Fibroblast of peridontal ligament (primary cell): ENCODE measurements at regions not wholly inside any gene's neighbourhood (a gene's known extent, or its start where the extent isn't known, plus 50 kb on each side); places are given as distances from the start of the nearest gene placed in this dataset.

Source experiments
- DNase-seq: peaks from one replicate; pipeline ENCODE4 v3.0.0-alpha.2; 2010; ENCODE audit errors: extremely low read depth

- DNase-seq = no peak
Measured at GRCh38 chr11:92790926-92791616, 178.4 kb upstream of the MTNR1B start.

DNA sequence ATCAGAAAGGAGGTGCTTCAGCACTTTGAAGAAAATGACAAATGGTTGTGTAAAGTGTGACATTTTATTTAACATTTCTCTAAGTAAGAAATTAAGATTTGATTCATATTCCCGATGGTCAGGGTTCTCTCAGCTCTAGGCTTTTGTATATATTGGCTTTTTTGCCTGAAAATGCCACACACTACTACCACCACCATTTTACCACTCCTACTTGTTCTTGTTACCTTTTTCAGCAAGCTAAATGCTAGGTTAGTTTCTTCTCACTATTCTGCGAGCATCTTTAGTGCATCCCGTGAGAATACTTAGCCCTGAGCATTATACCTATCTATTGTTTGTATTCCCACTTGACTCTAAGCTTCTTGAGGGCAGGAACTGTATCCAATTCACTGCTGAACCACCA lies 177.6 kb upstream of the MTNR1B start:
- DNase-seq = no peak

- no peak for DNase-seq
Measured at GRCh38 chr11:92793189-92793588, 176.3 kb upstream of the MTNR1B start.

DNA sequence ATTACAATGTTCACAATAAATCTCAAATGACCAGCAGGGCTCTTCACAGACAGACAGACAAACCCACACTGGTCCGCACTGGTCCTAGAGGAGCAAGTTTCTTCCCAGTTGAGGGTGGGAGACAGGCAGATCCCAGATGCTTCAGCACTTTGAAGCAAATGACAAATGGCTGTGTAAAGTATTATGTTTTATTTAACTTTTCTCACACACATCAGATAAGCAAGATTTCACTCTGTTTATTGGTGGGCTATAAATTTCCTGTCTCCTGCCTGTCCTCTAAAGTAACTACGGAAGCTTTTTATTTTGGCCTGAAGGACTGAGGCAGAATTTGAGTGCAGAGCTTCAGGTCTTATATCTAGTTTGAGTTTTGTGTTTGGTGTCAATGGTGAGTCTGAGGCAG lies 174.7 kb upstream of the MTNR1B start:
- no peak for DNase-seq

GRCh38 chr11:92796744-92797143 lies 172.7 kb upstream of the MTNR1B start:
- DNase-seq = no peak

GRCh38 chr11:92797874-92798273 lies 171.6 kb upstream of the MTNR1B start:
- DNase-seq = no peak

- no peak for DNase-seq
Measured at GRCh38 chr11:92801685-92802084, 167.8 kb upstream of the MTNR1B start.

DNA sequence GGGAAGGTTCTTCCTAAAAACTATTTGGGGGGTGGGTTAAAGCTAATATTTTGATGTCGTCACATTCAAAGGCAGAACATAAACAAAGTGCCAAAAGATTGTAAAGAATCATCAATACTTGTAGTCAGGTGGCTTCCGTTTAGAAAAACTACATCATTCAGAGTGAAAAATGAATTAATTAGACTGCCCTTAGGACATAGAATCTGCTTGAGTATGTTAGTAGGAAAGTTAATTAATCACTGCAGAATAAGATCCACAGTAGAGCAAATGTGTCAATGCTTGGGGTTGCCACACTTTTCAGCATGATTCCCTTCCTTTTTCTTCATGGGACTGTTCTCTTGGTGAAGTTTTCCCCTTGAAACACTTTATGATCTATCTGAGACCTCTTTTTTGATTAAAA lies 166.8 kb upstream of the MTNR1B start:
- DNase-seq = no peak

DNA sequence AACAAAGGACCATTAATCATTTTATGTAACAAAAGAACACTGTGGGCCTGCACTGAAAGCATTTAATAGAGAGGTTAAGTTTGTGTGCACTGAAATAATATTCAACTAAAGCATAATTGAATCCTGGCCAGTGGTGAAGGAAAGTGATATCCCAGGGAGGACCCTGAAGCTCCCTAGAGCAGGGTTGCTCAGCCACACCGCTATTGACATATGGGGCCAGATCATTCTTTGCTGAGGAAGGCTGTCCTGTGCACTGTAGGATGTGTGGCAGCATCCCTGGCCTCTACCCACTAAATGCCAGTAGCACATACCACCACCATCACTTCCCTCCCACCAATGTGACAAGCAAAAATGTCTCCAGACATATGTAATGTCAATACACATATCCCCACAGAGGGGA lies 166.1 kb upstream of the MTNR1B start:
- DNase-seq = no peak

GRCh38 chr11:92804388-92804966 lies 165.0 kb upstream of the MTNR1B start:
- no peak for DNase-seq

DNA sequence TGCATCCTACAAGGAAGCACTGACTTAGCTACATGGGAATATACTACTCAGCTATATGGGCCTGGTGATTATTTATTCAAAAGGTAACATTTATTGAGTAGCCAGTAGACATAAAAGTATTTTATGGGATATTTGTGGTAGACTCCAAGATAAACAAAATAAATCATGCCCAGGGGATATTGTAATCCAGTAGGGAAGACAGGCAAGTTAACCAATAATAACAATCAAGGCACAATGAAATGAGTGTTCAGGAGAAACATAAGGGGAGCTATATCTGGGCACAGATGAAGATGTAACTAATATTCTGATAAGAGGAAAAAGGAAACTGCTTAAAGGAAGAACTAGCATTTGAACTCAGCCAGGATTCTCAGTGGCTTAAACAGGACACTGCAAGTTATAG lies 161.4 kb upstream of the MTNR1B start:
- DNase-seq = no peak

GRCh38 chr11:92810423-92811064 lies 158.9 kb upstream of the MTNR1B start:
- DNase-seq = no peak

DNA sequence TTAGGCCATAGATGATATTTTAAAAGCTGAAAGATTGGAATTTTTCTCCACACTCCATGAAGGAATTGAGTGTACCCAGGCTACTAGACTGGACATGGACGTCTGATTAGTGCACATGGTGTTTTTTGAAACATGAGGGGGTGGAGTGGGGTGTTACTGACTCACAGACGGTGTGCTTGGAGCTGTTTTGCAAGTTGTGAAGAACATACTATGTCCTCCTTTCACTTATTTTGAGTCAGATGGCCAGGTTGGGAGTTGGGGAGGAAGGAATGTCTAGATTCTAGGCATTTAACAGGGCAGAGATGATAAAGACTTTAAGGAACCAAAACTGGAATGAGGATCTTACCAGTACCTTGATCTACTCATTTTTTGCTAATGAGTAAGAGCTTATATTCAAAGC lies 158.1 kb upstream of the MTNR1B start:
- DNase-seq = no peak

GRCh38 chr11:92812841-92813240 lies 156.6 kb upstream of the MTNR1B start:
- no peak for DNase-seq

DNA sequence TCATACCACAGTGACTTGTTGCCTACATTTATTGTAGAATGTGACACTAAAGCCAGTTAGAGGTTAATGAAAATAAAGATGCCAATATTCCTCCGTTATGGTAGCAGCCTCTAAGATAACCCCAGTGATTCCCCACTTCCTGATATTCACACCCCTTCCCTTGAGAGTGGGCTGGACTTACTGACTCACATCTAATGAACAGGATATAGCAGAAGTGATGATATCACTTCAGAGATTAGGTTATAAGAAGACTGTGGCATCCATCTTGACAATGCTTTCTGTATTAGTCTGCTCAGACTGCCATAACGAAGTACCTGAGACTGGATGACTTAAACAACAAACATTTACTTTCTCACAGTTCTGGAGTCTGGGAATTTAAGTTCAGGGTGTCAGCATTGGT lies 149.6 kb upstream of the MTNR1B start:
- DNase-seq = no peak

GRCh38 chr11:92820860-92821259 lies 148.6 kb upstream of the MTNR1B start:
- no peak for DNase-seq

- DNase-seq = no peak
Measured at GRCh38 chr11:92822410-92822809, 147.0 kb upstream of the MTNR1B start.

DNA sequence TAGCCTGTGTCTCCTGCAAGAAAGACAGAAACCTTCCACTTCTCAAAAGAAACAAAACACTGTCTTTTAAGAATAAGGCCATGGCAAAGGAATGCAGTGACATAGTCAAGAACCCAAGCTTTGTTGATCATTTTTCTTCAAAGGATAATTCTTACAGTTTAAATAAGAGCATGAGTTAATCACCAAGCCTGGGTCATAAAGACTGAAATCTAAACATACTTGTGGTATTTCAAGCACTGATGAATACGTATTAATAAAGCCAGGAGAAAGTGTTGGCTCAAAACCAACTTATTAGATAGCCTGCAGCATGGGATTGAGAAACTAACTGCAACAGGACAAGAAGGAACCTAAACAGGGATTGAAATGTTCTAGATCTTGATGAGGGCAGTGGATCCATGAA lies 143.3 kb upstream of the MTNR1B start:
- no peak for DNase-seq

- DNase-seq = no peak
Measured at GRCh38 chr11:92826603-92827002, 142.8 kb upstream of the MTNR1B start.

DNA sequence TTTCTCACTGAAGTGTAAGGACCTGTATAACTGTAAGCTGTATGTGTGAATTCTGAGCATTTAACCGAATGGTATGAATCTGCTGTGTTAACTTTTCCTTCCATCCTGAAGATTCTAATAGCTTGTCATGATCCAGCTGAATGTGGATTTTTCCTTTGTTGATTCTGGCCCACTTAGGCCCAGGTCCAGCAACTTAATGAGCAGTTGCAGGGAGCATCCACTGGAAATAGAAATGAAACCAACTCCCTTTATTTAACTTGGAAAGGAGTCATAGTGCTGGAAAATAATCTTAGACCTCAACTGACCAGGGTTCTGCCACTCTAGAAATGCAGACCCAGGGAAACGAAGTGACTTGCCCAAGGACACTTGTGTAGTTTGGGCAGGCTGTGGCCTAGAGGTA lies 142.3 kb upstream of the MTNR1B start:
- no peak for DNase-seq

DNA sequence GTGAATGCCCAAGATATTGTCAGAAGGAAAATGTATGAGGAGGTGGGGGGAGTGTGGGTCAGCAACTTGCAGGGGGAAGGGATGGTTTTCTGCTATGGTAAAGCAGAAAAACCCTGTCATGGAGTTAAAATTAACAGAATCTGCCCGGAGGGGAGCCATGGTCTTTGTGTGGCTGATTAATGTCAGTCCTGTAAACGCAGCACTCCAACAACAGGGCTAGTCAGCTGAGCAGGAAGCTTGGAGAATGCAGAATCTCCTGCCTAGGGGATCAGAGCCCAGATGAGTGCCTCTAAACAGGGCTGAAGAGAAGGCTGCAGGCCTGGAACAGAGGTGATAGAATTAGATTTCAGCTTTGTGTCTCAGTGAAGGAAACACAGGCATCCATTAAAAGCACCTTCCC lies 140.9 kb upstream of the MTNR1B start:
- DNase-seq = no peak

DNA sequence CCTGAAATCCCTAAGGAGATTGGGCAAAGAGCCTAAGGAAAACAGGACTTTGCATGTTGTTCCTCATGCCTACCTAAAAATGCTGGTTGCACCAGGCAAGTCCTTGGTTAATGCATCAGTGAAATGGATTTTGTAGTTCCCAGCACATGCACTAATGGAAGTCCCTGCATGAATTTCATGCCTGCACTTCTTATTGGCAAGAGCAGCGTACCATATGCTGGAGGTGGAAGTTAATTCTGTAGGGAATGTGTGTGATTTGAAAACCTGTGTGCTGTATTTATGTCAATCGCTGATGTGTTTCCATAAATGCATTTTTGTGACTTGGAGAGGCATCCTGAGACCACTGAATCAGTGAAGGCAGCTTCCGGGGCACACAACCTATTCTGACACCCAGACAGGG lies 140.3 kb upstream of the MTNR1B start:
- DNase-seq = no peak

DNA sequence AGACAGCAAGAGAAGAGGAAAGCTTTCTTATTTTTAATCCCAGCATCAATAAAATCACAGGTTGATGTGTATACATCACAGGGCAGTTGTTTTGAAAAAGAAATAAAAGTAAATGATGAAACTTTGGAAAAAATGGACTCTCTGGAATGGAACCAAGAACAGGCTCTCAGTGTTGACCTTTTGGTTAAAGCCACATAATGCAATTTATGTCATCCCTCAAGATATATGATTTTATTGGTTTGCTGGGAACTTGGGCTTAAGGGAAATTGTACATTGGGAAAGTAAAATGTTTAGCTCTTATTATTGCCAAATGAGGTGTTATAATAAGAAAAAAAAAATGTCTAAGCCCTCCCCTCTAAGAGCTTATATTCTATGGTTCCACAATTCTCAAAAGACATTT lies 139.8 kb upstream of the MTNR1B start:
- no peak for DNase-seq
